Neural progenitor cell (in vitro differentiated cells): ENCODE measurements at regions not wholly inside any gene's neighbourhood (a gene's known extent, or its start where the extent isn't known, plus 50 kb on each side); places are given as distances from the start of the nearest gene placed in this dataset.

ENCODE experiments used
- EZH2 ChIP-seq: fragments of 200-600 bp; sonication (generic); IDR thresholded peaks from 2 replicates; pipeline ENCODE4 v1.6.1; 2017; ENCODE audit warnings: antibody characterized with exemption, mild to moderate bottlenecking, moderate library complexity
- EZH2phosphoT487 ChIP-seq: fragments of 200-600 bp; sonication (generic); IDR thresholded peaks from 2 replicates; pipeline ENCODE4 v1.6.1; 2017; ENCODE audit warnings: antibody characterized with exemption
- TF ChIP-seq, protein P1 (sequence below): fragments of 200-600 bp; sonication (generic); IDR thresholded peaks from 2 replicates; pipeline ENCODE4 v1.5.1; 2017; ENCODE audit warnings: antibody characterized with exemption, mild to moderate bottlenecking

DNA sequence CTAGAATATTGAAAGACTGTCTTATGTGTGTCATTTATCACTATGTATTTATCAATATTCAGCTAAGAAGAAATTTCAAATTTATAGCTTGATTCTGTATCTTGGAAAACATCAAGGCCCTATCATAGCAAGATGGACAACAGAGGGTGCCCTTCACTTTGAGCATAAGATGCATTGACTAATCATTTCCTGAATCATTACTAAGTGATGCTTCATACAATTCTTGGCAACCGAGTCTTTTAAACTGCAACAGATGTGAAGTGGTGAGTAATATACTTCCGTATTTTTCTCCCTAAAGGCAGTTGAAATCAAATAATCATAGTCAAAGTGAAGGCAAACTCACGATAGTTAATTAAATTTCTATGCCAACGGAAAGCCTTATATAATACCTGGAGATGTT is 318.6 kb upstream of the RGMB start:
- TF ChIP-seq, protein P1, sequence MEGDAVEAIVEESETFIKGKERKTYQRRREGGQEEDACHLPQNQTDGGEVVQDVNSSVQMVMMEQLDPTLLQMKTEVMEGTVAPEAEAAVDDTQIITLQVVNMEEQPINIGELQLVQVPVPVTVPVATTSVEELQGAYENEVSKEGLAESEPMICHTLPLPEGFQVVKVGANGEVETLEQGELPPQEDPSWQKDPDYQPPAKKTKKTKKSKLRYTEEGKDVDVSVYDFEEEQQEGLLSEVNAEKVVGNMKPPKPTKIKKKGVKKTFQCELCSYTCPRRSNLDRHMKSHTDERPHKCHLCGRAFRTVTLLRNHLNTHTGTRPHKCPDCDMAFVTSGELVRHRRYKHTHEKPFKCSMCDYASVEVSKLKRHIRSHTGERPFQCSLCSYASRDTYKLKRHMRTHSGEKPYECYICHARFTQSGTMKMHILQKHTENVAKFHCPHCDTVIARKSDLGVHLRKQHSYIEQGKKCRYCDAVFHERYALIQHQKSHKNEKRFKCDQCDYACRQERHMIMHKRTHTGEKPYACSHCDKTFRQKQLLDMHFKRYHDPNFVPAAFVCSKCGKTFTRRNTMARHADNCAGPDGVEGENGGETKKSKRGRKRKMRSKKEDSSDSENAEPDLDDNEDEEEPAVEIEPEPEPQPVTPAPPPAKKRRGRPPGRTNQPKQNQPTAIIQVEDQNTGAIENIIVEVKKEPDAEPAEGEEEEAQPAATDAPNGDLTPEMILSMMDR: no peak
- no peak for TF ChIP-seq EZH2
- TF ChIP-seq EZH2phosphoT487: no peak
